Fibroblast of skin of right quadriceps (primary cell): ENCODE measurements at regions not wholly inside any gene's neighbourhood (a gene's known extent, or its start where the extent isn't known, plus 50 kb on each side); places are given as distances from the start of the nearest gene placed in this dataset.

Source experiments
- DNase-seq: peaks from one replicate; pipeline ENCODE4 v3.0.0-alpha.2; 2013

- no peak for DNase-seq
Measured at GRCh38 chr2:126831234-126832005, 67.3 kb upstream of the TEX51 start.

GRCh38 chr2:126832014-126832413 is 66.7 kb upstream of the TEX51 start:
- DNase-seq: no peak

GRCh38 chr2:126832757-126833156 is 65.9 kb upstream of the TEX51 start:
- no peak for DNase-seq

GRCh38 chr2:126834006-126834659 is 64.6 kb upstream of the TEX51 start:
- DNase-seq: no peak

GRCh38 chr2:126835261-126835660 is 63.4 kb upstream of the TEX51 start:
- no peak for DNase-seq

- no peak for DNase-seq
Measured at GRCh38 chr2:126835831-126836230, 62.9 kb upstream of the TEX51 start.

GRCh38 chr2:126836761-126837679 is 61.7 kb upstream of the TEX51 start:
- DNase-seq: no peak

GRCh38 chr2:126837966-126838715 is 60.5 kb upstream of the TEX51 start:
- no peak for DNase-seq

- DNase-seq: no peak
Measured at GRCh38 chr2:126838716-126838985, 60.0 kb upstream of the TEX51 start.

- DNase-seq: no peak
Measured at GRCh38 chr2:126839796-126840195, 58.9 kb upstream of the TEX51 start.

GRCh38 chr2:126843081-126843480 is 55.6 kb upstream of the TEX51 start:
- no peak for DNase-seq

- no peak for DNase-seq
Measured at GRCh38 chr2:126846241-126846640, 52.4 kb upstream of the TEX51 start.
